Stomach (tissue), 8 donors: ENCODE measurements at regions not wholly inside any gene's neighbourhood (a gene's known extent, or its start where the extent isn't known, plus 50 kb on each side); places are given as distances from the start of the nearest gene placed in this dataset.

Source experiments
- DNase-seq, 2 donors: peaks; one replicate each; pipeline versions ENCODE4 v3.0.0 to v3.0.0-alpha.2; 2013 to 2019
- H3K27ac ChIP-seq, 5 donors: fragments of 200-600 bp in 4 of 5; sonication (generic) in 4 of 5; one replicate each; pipeline ENCODE4 v1.5.1; 2013 to 2019; ENCODE audit warnings: mild to moderate bottlenecking in 1 of 5, moderate library complexity in 1 of 5
- H3K27me3 ChIP-seq, 3 donors: fragments of 200-600 bp; sonication (generic); one replicate each; pipeline ENCODE4 v1.5.1; 2017 to 2019; ENCODE audit warnings: mixed run types in 1 of 3
- H3K36me3 ChIP-seq, 4 donors: fragments of 200-600 bp; sonication (generic); 1 replicate in 3 of 4; 2 replicates in 1 of 4; pipeline ENCODE4 v1.5.1; 2016 to 2019
- H3K4me1 ChIP-seq, 4 donors: fragments of 200-600 bp; sonication (generic); one replicate each; pipeline ENCODE4 v1.5.1; 2016 to 2019
- H3K4me3 ChIP-seq, 4 donors: fragments of 200-600 bp; sonication (generic) in 3 of 4; one replicate each; pipeline ENCODE4 v1.5.1; 2016 to 2019; ENCODE audit warnings: mild to moderate bottlenecking in 1 of 4
- H3K9me3 ChIP-seq, 4 donors: fragments of 200-600 bp; sonication (generic); one replicate each; pipeline ENCODE4 v1.5.1; 2016 to 2019
- CTCF ChIP-seq, 7 experiments: fragments of 450-650 bp in 4 of 7; fragments of 200-600 bp in 3 of 7; sonication (generic) in 3 of 7; IDR thresholded peaks; one replicate each; pipeline ENCODE4 v1.5.1; 2016 to 2019; ENCODE audit warnings: antibody characterized with exemption in 7 of 7, control low read depth in 2 of 7, mild to moderate bottlenecking in 1 of 7
- EP300 ChIP-seq: sonication (generic); formaldehyde crosslinking; IDR thresholded peaks from one replicate; pipeline ENCODE4 v1.6.1; 2017; ENCODE audit warnings: antibody characterized with exemption
- POLR2A ChIP-seq, 4 donors: fragments of 450-650 bp; IDR thresholded peaks; one replicate each; pipeline ENCODE4 v1.6.1; 2016; ENCODE audit warnings: antibody characterized with exemption in 4 of 4, control low read depth in 2 of 4, mild to moderate bottlenecking in 1 of 4, moderate library complexity in 1 of 4
- POLR2AphosphoS5 ChIP-seq, 3 donors: sonication (generic); formaldehyde crosslinking; IDR thresholded peaks; one replicate each; pipeline ENCODE4 v1.6.1; 2016; ENCODE audit warnings: antibody characterized with exemption in 3 of 3
- WGBS, 5 donors: extraction: QIAGEN DNeasy Blood & Tissue Kit in 3 of 5; methylation state at CpG; one replicate each; pipeline versions ENCODE4 v1.1.5 to v1.1.7; 2013 to 2018; 5-methylcytosine and 5-hydroxymethylcytosine counted together
- intact Hi-C: fragments of 100-400 bp; cut with DNase I; formaldehyde crosslinking; loops from one replicate; pipeline ENCODE4 v1.15.1; 2023; ENCODE audit warnings: low total_unique reads
- donor health status: healthy with polysubstance abuse.
- donor health status: Bipolar disorder and iron deficiency.
- donor health status: healthy.

GRCh38 chr18:69162649-69163048 lies 238.0 kb upstream of the DOK6 start:
- H3K4me3 ChIP-seq: no peak overlapping the region
- no peaks in the 10 kb centered on the region for H3K4me1 ChIP-seq
- intact Hi-C loops: no loop called here
- H3K9me3 ChIP-seq: no peaks in the 10 kb centered on the region
- DNase-seq: no peak
- TF ChIP-seq CTCF (IDR thresholded peaks at IDR 0.05): no peak
- TF ChIP-seq POLR2A (IDR thresholded peaks at IDR 0.05): no peak
- no peak for TF ChIP-seq POLR2AphosphoS5 (IDR thresholded peaks at IDR 0.05)
- no peak for TF ChIP-seq EP300
- H3K36me3 ChIP-seq: no peaks in the 10 kb centered on the region
- H3K27ac ChIP-seq: no peak overlapping the region
- H3K27me3 ChIP-seq: no peaks in the 10 kb centered on the region

DNA sequence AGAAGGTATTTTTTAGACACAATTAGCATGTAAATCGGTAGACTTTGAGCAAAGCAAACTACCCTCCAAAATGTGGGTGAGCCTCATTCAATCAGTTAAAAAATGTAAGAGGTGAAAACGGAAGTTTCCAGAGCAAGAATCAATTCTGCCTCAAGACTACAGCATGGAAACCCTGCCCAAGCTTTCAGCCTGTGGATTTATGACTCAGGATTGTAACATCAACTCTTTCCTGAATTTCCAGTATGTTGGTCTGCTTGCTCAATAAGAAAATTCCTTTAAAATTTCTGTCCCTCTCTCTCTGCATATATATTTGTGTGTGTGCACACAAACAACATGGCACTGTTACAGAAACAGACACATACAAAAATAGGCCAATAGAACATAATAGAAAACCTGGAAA lies 228.6 kb upstream of the DOK6 start:
- no peak overlapping the region for H3K4me3 ChIP-seq
- H3K9me3 ChIP-seq: no peaks in the 10 kb centered on the region

DNA sequence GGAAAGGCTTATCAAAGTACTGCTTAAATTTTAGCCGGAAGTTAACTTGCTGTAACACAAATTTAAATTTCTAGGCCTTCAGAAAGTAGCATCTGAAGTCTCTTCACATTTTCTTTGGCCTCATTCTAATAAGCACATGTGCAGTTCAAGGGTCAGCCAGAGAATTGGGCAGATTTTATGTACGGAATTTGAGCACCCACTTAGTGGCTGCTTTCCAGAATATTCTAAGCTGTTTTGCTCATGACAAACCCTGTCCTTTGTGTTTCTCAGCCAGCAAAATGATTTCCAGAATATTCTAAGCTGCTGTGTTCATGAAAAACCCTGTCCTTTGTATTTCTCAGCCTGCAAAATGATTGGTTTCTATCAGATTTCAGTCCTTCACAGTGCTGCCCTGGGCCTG lies 225.0 kb upstream of the DOK6 start:
- Histone ChIP-seq H3K27ac (no peak overlapping the region), H3K4me3 (no peak overlapping the region), H3K36me3 (no peaks in the 10 kb centered on the region), H3K9me3 (peaks cover 0 to 12% (median 0%) of the 10 kb centered on the region in 4 donors), H3K27me3 (no peaks in the 10 kb centered on the region), H3K4me1 (no peaks in the 10 kb centered on the region)
- DNase-seq: no peak
- 68 to 77% (median 69%) methylated on average over 2 of the region's 2 CpGs for WGBS, 5 donors
- intact Hi-C loops: no loop called here
- TF ChIP-seq POLR2A (IDR thresholded peaks at IDR 0.05): no peak

More for the DNA sequence above, 228.6 kb upstream of the DOK6 start:
- intact Hi-C loops: no loop called here
- TF ChIP-seq CTCF (IDR thresholded peaks at IDR 0.05): no peak
- TF ChIP-seq POLR2A (IDR thresholded peaks at IDR 0.05): no peak
- TF ChIP-seq POLR2AphosphoS5 (IDR thresholded peaks at IDR 0.05): no peak
- no peak for TF ChIP-seq EP300
- DNase-seq: no peak
- WGBS, 5 donors: 76 to 87% (median 81%) methylated on average over 2 of the region's 2 CpGs
- H3K27ac ChIP-seq: no peak overlapping the region
- H3K4me1 ChIP-seq: no peaks in the 10 kb centered on the region
- no peaks in the 10 kb centered on the region for H3K27me3 ChIP-seq
- no peaks in the 10 kb centered on the region for H3K36me3 ChIP-seq

- intact Hi-C loops: no loop called here
- DNase-seq: no peak
- Histone ChIP-seq H3K27me3 (no peaks in the 10 kb centered on the region), H3K27ac (no peak overlapping the region), H3K9me3 (peaks cover 0 to 12% (median 0%) of the 10 kb centered on the region in 4 donors), H3K4me1 (no peaks in the 10 kb centered on the region), H3K4me3 (no peak overlapping the region), H3K36me3 (no peaks in the 10 kb centered on the region)
- 84 to 93% (median 88%) methylated on average over 3 of the region's 3 CpGs for whole genome bisulfite sequencing, 5 donors
- TF ChIP-seq CTCF (IDR thresholded peaks at IDR 0.05) (no peak), EP300 (no peak), POLR2AphosphoS5 (IDR thresholded peaks at IDR 0.05) (no peak), POLR2A (IDR thresholded peaks at IDR 0.05) (no peak)
Measured at GRCh38 chr18:69176741-69177140, 223.9 kb upstream of the DOK6 start.

GRCh38 chr18:69177702-69178101 lies 223.0 kb upstream of the DOK6 start:
- H3K27me3 ChIP-seq: no peaks in the 10 kb centered on the region
- intact Hi-C loops: no loop called here
- no peak for DNase-seq
- H3K36me3 ChIP-seq: no peaks in the 10 kb centered on the region
- WGBS, 5 donors: 79 to 90% (median 87%) methylated on average over 1 of the region's 1 CpG
- peaks cover 0 to 12% (median 0%) of the 10 kb centered on the region in 4 donors for H3K9me3 ChIP-seq
- H3K4me1 ChIP-seq: no peaks in the 10 kb centered on the region
- no peak overlapping the region for H3K4me3 ChIP-seq
- TF ChIP-seq CTCF (IDR thresholded peaks at IDR 0.05) (no peak), POLR2AphosphoS5 (IDR thresholded peaks at IDR 0.05) (no peak), EP300 (no peak), POLR2A (IDR thresholded peaks at IDR 0.05) (no peak)
- H3K27ac ChIP-seq: no peak overlapping the region
